GM12878 (cell line): ENCODE measurements at regions not wholly inside any gene's neighbourhood (a gene's known extent, or its start where the extent isn't known, plus 50 kb on each side); places are given as distances from the start of the nearest gene placed in this dataset.

Experiments
- HDGF ChIP-seq: fragments of 450-650 bp; IDR thresholded peaks from 2 replicates; pipeline ENCODE4 v1.6.1; 2016; ENCODE audit warnings: antibody characterized with exemption
- POLR2A ChIP-seq: IDR thresholded peaks from 2 replicates; pipeline ENCODE4 v1.6.1; 2011; ENCODE audit warnings: low read depth, mild to moderate bottlenecking, low read length

DNA sequence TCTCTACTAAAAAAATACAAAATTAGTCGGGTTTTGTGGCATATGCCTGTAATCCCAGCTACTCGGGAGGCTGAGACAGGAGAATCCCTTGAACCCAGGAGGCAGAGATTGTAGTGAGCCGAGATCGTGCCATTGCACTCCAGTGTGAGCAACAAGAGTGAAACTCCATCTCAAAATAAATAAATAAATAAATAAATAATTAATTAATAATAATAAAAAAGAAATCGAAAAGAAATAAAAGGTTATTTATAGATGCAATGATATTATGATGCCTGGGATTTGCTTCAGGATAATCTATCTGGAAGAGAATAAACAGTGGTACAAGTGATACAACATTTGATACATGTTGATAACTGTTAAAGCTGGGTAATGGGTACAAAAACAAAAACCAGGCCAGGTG lies 58.6 kb downstream of the SOX2 start:
- no peak for TF ChIP-seq POLR2A
- TF ChIP-seq HDGF, result no peak
